Neural cell (in vitro differentiated cells): ENCODE measurements at regions not wholly inside any gene's neighbourhood (a gene's known extent, or its start where the extent isn't known, plus 50 kb on each side); places are given as distances from the start of the nearest gene placed in this dataset.

Experiments used
- EZH2 ChIP-seq: fragments of 200-600, 300-800 bp; shearing (Covaris generic), sonication (generic); IDR thresholded peaks from 2 replicates; pipeline ENCODE4 v1.6.1; 2014; ENCODE audit warnings: antibody characterized with exemption, low read length, borderline replicate concordance, mild to moderate bottlenecking; ENCODE audit not compliant: insufficient read depth, poor library complexity, severe bottlenecking
- MXI1 ChIP-seq: fragments of 450-650 bp; conservative IDR thresholded peaks from 2 replicates; pipeline ENCODE4 v1.6.1; 2014; ENCODE audit warnings: antibody characterized with exemption, mild to moderate bottlenecking; ENCODE audit not compliant: poor library complexity, severe bottlenecking
- POLR2AphosphoS5 ChIP-seq: IDR thresholded peaks from 2 replicates; pipeline ENCODE4 v1.6.1; 2012
- RAD21 ChIP-seq: fragments of 450-650 bp; conservative IDR thresholded peaks from 2 replicates; pipeline ENCODE4 v1.6.1; 2014; ENCODE audit warnings: antibody characterized with exemption, mild to moderate bottlenecking, moderate library complexity
- SMC3 ChIP-seq: fragments of 450-650 bp; conservative IDR thresholded peaks from 2 replicates; pipeline ENCODE4 v1.6.1; 2014; ENCODE audit warnings: antibody characterized with exemption, mild to moderate bottlenecking, moderate library complexity; ENCODE audit not compliant: poor library complexity
- TAF1 ChIP-seq: IDR thresholded peaks from 2 replicates; pipeline ENCODE4 v1.6.1; 2012; ENCODE audit warnings: low read depth
- TF ChIP-seq, protein P1 (sequence below): fragments of 450-650 bp; IDR thresholded peaks from 2 replicates; pipeline ENCODE4 v1.5.1; 2014; ENCODE audit warnings: antibody characterized with exemption, mild to moderate bottlenecking, moderate library complexity; ENCODE audit not compliant: poor library complexity, severe bottlenecking
- TF ChIP-seq, protein P2 (sequence below): IDR thresholded peaks from 2 replicates; pipeline ENCODE4 v1.6.1; 2012; ENCODE audit warnings: borderline replicate concordance

DNA sequence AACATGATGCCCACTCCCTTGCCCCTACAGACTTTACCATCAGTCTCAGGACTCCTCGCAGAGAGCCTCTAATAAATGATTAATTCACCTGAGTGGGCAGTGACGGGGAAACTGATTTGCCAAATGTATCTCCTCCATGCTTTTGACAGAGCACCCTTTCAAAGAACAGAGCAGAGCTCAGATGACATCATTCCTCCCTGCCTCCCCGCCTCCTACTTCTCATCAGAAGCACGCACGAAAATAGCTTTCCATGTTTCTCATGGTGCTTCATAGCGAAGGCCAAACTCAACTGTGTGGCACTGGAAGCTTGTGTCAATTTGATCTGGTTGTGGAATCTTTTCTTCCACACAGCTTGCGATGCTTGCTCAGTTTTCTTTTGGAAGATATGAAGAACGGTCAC, 442.5 kb downstream of the RPS24 start:
- TF ChIP-seq, protein P1, sequence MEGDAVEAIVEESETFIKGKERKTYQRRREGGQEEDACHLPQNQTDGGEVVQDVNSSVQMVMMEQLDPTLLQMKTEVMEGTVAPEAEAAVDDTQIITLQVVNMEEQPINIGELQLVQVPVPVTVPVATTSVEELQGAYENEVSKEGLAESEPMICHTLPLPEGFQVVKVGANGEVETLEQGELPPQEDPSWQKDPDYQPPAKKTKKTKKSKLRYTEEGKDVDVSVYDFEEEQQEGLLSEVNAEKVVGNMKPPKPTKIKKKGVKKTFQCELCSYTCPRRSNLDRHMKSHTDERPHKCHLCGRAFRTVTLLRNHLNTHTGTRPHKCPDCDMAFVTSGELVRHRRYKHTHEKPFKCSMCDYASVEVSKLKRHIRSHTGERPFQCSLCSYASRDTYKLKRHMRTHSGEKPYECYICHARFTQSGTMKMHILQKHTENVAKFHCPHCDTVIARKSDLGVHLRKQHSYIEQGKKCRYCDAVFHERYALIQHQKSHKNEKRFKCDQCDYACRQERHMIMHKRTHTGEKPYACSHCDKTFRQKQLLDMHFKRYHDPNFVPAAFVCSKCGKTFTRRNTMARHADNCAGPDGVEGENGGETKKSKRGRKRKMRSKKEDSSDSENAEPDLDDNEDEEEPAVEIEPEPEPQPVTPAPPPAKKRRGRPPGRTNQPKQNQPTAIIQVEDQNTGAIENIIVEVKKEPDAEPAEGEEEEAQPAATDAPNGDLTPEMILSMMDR = no peak
- TF ChIP-seq EZH2 (no peak), POLR2AphosphoS5 (no peak), RAD21 (no peak), MXI1 (no peak), SMC3 (no peak), TAF1 (no peak)
- TF ChIP-seq, protein P2, sequence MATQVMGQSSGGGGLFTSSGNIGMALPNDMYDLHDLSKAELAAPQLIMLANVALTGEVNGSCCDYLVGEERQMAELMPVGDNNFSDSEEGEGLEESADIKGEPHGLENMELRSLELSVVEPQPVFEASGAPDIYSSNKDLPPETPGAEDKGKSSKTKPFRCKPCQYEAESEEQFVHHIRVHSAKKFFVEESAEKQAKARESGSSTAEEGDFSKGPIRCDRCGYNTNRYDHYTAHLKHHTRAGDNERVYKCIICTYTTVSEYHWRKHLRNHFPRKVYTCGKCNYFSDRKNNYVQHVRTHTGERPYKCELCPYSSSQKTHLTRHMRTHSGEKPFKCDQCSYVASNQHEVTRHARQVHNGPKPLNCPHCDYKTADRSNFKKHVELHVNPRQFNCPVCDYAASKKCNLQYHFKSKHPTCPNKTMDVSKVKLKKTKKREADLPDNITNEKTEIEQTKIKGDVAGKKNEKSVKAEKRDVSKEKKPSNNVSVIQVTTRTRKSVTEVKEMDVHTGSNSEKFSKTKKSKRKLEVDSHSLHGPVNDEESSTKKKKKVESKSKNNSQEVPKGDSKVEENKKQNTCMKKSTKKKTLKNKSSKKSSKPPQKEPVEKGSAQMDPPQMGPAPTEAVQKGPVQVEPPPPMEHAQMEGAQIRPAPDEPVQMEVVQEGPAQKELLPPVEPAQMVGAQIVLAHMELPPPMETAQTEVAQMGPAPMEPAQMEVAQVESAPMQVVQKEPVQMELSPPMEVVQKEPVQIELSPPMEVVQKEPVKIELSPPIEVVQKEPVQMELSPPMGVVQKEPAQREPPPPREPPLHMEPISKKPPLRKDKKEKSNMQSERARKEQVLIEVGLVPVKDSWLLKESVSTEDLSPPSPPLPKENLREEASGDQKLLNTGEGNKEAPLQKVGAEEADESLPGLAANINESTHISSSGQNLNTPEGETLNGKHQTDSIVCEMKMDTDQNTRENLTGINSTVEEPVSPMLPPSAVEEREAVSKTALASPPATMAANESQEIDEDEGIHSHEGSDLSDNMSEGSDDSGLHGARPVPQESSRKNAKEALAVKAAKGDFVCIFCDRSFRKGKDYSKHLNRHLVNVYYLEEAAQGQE = no peak
